ENCODE measurements at regions not wholly inside any gene's neighbourhood (a gene's known extent, or its start where the extent isn't known, plus 50 kb on each side); places are given as distances from the start of the nearest gene placed in this dataset.
"Not testable (repeated sequence)": the region's sequence is repeated elsewhere in the genome, so short reads cannot be mapped to it uniquely, and the experiment has no call there.

DNA sequence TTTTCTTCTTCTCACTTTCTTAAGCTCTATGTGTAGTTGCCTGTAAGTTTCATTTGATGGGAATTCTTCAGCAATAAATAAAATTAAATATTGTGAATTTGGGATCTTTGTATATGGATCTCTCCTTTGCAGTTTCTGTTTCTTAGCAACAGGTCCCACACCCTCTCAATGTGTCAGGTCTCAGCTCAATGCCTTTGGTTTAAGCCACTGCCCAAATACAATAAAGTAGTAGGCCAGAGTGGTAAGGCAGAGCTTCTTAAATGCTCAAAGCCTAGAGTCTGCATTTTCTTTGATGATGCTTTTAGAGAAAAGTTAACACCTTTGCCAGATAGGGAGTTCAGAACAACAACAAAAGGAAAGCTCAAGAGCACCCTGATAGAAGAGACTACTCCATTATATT is 343.7 kb downstream of the NSUN3 start:
- DNase-seq (ENCODE audit: low read depth), result no peak

DNA sequence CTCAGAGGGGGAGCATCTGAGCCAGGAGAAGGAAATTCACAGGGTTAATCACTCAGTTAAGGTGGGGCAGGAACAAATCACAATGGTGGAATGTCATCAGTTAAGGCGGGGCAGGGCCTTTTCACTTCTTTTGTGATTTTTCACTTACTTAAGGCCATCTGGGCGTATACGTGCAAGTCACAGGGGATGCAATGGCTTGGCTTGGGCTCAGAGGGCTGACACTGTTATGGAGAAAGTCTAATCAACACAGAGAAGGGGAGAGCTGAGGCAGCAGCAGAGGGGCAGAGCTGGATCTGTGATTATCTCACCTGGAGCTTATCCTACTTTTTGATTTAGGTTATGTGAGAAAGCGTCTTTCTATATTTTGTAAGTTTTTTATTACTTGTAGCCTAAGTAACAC is 350.1 kb downstream of the NSUN3 start:
- DNase-seq (ENCODE audit: low read depth), result not testable (repeated sequence)

DNA sequence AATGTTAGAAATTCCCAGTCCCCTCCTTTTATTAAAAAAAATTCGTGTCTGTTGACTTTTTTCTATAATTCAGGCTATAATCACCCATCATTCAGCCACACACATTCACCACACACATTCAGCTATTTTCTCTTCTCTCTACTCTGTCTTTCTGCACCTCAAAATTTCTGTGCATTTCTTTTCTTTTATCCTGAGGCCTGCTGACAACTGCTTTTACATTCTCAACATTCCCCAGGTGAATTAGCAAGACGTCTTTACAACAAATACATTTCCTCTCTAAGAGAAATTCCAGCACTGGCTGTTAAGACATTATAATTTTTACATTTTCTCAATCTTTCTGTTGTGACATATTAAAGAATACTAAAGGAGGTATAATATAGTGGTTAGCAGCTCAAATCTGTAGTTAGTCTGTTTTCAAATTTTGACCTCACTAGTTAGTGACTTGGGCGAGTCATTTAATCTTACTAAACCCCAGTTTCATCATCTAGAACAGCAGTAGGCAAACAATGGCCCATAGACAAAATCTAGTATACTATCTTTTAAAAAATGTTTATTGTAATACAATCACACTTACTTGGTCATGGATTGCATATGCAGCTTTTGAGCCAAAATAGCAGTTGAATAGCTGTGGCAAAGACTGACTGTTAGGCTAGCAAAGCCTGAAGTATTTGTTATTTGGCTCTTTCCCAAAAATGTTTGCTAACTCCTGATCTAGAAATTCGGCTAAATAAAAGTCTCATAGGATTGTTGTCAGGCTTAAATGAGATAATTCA is 350.7 kb downstream of the NSUN3 start:
- no peak for DNase-seq (ENCODE audit: low read depth)

DNA sequence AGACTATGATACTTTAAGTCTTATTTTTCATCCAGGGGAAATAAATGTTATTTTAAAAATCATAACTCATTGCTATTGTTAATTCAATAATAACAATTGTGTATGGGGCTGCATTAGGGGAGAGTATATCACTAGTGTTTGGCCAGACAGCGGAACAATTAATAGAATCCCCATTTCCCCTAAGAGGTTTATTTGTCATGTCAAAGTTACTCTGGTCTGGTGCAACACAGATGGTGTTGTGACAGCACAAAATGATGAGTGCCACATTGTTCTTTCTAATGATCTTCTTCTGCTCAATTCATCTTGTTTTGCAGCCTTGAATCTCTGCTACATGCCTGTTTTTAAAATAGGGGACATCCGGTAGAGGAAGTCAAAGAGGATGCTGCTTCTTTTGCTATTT is 351.6 kb downstream of the NSUN3 start:
- DNase-seq (ENCODE audit: low read depth), result no peak

DNA sequence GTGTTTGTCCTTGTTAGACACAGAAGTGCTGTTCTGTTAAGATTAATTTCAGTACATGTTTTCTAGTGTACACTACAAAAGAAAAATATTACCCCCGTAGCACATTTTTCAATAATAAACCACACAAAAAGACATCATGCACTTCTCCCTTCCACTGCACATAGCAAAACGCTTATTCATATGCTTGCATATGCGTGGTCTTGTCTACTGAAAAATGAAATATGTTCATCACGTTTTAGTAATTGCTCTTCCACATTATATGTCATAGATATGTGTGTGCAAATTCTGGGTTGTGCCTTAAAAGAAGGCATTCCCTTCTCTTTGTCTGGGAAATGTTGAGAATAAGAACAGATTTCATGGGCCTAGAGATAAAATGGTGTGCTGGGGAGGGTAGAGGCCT is 353.9 kb downstream of the NSUN3 start:
- no peak for DNase-seq (ENCODE audit: low read depth)

DNA sequence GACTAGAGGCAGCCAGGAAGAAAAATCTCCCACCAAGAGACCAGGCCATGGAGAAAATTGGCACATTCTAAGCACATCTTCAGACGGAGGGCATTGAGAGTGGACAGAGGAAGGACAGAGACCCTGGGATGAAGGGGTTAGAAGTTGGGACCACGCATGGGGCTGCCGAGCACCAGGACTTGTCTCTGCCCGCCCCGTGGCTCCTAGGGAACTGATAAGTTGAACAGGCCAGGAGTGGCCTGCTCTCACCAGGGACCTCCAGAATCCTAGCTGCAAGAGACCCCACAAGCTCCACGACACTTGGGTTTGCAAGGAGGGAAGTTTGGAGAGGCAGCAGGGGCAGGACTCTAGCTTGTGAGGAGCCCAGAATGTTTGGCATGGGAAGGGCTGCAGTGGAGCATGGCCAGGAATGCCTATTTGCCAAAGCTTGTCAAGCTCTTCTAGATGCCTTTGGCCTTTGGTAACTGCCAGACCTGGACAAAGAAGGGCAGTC is 355.1 kb downstream of the NSUN3 start:
- DNase-seq (ENCODE audit: low read depth), result no peak

DNA sequence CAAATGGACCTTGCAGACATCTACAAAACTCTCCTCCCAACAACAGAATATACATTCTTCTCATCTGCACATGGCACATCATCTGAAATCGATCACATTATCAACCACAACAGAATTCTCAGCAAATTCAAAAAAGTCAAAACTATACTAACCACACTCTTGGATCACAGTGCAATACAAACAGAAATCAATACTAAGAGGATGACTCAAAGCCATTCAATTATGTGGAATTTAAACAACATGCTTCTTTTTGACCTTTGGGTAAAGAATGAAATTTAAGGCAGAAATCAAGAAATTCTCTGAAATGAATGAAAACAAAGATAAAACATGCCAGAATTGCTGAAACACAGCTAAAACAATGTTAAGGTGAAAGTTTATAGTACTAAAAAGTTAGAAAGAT is 358.1 kb downstream of the NSUN3 start:
- DNase-seq (ENCODE audit: low read depth), result no peak

DNA sequence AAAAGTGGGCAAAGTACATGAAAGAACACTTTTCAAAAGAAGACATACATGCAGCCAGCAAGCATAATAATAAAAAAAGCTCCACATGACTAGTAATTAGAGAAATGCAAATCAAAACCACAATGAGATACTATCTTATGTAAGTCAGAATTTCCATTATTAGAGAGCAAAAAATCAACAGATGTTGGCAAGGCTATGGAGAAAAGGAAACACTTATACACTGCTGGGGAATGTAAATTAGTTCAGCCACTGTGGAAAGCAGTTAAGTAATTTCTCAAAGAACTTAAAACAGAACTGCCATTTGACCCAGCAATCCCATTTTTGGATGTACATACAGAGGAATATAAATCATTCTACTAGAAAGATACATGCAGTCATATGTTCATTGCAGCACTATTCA is 360.7 kb downstream of the NSUN3 start:
- peak; percentile 14 for DNase-seq (ENCODE audit: low read depth)

DNA sequence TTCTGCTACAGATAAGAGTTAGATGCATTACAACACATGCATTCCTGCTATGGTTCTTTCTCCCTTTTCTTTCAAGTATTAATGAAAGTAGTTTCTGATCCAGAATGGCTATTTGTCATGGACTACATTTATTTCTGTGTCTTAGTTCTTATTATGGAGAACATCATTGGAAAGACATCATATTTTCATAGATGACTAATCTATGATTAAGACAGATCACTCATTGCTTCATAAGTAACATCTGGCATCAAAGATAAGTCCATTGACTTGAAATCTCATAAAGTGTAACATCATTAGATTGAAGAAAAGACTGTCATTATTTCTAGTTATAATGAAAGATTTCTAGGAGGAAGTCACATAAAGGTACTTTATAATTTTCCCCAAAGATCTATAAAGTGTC is 366.7 kb downstream of the NSUN3 start:
- DNase-seq (ENCODE audit: low read depth), result no peak

DNA sequence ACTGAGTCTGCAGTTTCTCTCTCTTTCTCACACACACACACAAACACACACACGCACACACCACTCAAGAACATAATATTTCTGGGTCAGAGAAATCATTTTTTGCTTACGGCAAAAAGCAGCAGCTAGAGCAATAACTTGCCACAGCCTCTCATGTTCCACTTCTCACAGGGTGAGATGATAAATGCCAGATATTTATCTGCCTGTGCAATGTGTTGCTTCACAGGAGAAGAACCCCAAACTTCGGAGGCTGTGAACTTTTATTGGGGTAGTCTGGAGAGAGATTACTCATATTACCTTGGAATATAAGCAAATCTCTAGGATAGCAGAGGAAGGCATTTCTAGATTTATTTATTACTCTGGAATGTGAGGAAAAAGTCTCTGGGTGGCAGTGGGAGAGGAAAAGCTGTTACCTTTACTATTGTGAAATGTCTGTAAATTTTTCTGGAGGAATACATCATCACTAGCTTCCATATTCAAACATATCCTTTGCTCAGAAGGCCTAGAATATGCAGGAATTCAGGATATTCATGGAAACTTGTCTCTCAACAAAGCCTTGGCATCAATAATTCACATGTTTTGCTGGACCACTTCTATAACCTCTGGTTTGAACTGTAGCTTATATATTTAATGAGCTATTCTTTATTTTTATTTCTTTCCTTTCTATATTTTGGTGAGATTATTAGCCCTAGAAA is 369.2 kb downstream of the NSUN3 start:
- DNase-seq (ENCODE audit: low read depth), result no peak

DNA sequence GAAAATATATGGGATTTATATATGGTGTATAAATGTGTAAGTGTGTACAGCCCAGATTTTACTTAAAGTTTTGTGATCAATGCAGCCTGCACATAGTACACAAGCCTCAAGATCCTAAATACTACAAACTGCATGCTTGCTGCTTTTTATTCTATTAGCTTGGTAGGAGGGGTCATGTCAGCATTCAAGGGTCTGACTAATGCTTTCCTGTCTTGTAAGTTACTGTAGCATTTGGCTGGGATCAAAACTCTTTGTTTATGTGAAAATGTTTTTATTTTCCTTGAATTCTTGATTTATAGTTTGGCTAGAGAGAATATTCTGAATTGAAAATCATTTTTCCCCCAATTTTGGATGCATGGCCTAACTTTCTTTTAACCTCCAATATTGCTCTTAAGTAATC is 370.9 kb downstream of the NSUN3 start:
- DNase-seq (ENCODE audit: low read depth), result no peak

DNA sequence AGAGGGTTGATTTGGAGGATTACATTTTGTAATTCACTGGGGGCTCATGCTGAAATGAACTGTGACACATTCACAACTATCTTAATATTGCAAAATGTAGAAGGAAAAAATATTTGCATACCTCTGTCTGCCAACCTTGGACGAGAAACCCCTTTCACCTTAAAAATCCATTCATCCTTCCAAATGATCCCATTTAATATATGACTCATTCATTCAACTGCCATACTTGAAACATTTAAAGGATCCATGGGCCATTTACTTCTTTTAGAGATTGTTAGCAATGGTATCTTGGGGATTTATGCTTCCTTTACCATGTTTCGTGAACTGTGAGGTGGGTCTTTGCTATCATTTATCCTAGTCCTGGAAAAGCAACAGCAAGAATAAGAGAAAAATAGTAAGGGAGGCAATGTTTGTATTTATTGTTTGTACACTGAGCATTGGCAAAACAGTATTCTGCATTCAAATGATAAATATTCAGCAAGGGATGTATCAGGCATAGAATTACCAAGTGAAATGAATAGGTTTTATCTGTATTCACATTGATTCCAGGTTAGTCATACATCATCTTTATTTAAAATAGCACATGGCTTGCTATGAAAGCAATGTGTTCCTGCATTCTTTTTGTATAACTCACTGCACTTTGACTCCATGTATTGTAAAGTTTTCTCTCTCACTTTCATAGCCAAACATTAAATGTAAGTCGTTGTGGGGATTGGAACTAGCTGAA is 378.1 kb downstream of the NSUN3 start:
- peak; percentile 32 for DNase-seq (ENCODE audit: low read depth)

DNA sequence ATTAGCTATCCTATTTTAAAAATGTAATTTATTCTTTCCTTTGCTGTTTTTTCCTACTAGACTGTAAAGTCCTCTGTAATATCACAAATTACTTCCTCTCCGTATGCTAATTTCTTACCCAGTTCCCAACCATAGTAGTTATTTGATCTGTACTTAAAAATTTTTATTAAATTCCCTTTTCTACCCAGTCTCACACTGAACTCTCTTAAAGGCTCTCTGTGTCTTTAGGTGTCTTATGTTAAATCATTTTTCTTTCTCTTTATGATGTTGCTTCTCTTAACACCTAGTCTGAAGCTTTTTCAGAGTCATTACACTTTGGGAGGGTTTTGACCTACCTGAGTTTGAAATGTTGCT is 378.6 kb downstream of the NSUN3 start:
- DNase-seq (ENCODE audit: low read depth), result no peak

DNA sequence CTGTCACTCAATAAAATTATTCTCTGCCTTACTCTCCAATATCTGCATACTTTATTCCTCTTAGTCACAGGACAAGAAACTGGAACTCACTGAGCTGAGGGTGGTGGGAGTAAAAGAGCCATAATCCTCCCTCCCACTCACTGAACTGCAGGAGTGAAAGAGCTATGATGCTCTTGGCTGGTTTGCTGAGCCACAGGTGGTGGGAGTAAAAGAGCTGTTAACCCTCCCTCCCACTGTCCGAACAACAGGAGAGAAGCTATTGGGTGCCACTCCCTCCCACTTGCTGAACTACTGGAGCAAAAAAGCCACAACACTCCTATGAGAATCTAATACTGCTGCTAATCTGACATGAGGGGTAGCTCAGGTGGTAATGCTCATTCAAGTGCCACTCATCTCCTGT is 391.0 kb downstream of the NSUN3 start:
- DNase-seq (ENCODE audit: low read depth), result no peak

DNA sequence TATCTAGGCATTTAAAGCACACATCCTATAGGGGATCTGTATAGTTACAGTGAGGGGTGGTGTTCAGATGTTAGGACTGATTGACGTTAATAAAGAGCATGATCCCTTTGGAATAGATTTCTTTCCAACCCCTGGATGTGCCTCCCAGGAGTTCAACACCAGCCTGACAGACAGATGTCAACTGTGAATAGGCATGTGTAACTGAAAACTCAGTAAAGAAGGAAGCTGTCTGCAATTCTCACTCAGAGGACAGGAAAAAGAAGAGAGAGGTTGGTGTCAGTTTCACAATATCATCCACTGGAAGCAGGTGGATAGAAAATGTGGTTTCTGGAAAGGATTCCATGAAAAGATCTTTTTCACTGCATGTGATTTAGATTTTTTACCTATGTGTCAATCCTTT is 396.3 kb downstream of the NSUN3 start:
- no peak for DNase-seq (ENCODE audit: low read depth)

DNA sequence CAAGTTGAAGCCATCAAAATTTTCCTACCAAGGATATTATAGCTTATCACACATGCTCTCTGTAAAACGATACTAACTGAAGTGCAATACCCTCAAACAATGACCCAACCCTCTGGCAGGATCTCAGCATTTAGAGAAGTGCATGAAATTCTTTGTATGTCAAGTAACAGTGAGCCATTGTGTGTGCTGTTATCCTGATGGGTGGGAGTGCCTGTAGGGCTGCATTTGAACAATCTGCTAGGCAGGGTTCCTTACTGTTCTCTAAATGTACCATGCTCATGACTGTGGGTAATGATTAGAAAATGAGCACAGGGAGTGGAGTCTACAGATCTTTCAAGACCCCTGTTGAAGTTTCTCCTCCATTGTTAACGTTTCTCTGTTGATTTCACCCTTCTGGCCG is 398.1 kb downstream of the NSUN3 start:
- DNase-seq (ENCODE audit: low read depth), result no peak

DNA sequence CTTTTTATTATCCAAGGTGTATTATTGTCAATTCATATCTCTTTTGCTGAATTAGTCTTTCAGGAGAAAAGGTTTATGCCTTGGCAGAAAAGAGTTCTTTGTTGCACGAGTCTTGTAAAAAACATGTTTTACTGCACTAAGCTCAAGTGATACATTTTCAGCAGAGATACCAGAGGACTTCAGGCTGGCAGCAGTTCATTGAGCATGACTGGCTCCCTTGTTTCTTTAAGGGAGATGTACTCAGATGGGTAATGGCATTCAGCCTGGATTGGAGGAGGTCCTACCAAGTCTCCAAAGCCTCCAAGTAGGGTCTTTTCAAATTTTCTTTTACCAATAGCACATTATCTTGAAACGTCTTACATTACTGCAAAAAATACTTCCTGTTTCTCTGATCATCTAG is 400.1 kb downstream of the NSUN3 start:
- DNase-seq (ENCODE audit: low read depth), result no peak

DNA sequence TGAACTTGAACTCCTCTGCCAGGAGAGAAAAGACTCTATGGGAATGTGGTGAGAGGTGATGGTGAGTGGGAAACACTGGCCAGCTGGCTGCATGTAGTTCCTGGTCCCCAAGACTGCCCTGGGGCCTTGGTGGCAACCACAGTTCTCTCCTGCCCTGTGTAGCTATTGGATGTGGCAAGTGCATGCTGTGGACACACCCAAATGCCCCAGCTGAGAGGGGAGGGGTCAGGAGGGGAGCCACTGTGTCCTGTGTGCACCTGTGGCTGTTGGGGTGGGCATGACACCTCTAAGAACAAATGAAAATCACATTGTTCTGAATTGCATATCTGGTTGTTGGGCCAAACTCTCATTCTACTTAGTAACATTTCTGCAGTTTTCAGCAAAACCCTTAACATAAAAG is 409.6 kb downstream of the NSUN3 start:
- DNase-seq (ENCODE audit: low read depth), result no peak

DNA sequence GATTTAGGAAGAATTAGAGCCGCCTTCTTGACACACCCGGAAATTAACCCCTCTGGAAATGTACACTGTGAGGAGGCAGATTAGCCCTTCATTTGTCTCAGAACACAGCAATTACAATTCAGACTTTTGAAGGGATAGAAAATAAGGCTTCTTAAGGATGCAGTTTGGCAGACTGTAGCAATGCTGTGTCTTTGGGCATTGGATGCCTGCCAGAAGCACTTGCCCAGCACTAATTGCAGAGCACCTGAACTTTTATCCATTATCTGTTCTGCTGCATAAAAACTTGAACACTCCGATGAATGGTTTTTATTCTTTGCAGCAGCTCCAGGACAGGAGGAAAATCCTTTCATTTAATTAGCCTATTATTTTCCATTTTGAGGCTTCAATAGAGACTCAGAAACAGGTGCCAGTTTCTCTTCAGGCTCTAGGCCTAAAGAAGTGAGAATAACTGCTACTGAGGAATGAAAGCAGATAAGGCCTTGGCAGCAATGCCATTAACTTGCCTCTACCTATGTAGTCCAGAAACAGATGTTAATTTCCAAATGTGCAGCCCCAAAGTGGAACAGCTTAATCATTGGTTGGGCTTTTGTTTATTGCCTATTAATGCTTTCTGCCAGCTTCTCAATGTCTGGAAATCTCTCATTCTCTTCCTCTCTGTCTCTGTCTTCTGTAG is 418.5 kb downstream of the NSUN3 start:
- no peak for DNase-seq (ENCODE audit: low read depth)

DNA sequence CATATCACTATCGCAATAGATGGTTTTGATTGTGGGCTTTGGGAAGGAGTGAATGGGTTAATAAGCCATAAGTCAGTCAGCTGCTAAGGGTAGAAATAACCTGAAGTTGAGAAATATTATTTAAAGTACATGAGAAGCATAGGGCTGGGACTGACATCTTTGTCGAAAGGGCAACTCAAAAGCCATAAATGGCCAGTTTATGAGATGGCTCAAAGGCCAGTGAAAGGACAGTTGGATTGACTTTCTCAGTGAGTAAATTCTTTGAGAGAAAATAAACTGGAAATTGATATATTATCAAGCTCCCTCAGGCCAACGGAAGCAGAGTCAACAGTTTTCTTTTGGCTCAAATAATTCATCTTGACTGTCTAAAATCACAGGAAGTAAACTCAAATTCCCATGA is 419.8 kb downstream of the NSUN3 start:
- DNase-seq (ENCODE audit: low read depth), result no peak

DNA sequence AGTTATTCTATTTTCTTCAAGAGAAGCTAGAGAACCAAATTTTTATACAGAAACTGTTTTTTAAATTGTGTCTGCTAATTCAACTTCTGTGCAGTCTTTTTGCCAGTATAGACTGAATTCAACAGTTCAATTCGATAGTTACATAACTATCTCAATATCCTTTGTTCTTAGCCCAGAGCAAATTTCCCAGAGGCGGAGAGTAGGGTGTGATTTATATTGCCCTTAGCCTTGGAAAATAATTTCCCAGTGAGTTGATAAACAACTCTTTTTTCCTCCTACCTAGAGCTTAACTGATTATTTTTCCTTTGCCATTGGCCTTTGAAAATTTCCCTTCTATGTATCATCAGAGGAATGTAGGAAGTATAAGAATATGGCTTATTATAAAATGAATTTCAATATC is 420.5 kb downstream of the NSUN3 start:
- DNase-seq (ENCODE audit: low read depth), result no peak

DNA sequence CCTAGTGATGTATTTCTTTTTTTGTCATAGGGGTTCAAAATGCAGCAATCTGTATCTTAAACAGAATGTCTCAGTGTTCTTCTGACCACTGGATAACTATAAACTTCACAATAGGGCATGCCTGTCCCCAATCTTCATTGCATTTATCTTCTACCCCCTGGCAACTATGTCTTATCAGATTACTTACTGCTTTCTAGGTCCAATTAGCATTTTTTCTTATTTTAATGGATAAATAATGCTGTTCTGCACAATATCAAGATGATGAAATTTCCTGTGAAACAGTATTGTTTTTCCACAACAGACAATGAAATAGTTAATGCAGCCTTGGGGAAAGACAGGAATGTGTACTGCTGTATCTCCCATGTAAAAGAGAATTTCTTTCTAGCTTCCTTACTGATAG is 432.1 kb downstream of the NSUN3 start:
- no peak for DNase-seq (ENCODE audit: low read depth)
